ENCODE measurements at regions not wholly inside any gene's neighbourhood (a gene's known extent, or its start where the extent isn't known, plus 50 kb on each side); places are given as distances from the start of the nearest gene placed in this dataset.

DNA sequence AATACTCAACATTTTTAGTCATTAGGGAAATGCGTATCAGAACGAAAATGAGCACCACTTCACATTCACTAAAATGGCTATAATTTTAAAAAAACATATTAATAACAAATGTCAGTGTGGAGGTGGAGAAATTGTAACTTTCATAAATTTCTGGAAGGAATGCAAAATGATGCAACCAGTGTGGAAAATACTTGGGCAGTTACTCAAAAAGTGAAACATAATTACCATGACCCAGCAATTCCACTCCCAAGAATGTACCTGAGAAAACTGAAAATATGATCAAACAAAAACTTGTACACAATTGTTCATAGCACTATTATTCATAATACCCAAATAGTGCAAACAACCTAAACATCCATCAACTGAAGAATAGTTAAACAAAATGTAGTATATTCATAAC, 76.1 kb upstream of the FAM241A start:
- no peak overlapping the region for H3K27ac ChIP-seq (ENCODE audit: low read length)
- H3K9me2 ChIP-seq (replicated peaks; ENCODE audit: insufficient read depth, low read length): no peaks in the 10 kb centered on the region
- H3K36me3 ChIP-seq (replicated peaks; ENCODE audit: insufficient read depth, low read length): no peaks in the 10 kb centered on the region
- H3K9me3 ChIP-seq (replicated peaks; ENCODE audit: insufficient read depth, low read length): no peaks in the 10 kb centered on the region
- H3K4me2 ChIP-seq (ENCODE audit: low read depth, low read length): no peak overlapping the region
- H3K79me2 ChIP-seq (ENCODE audit: low read length): no peaks in the 10 kb centered on the region
- no peaks in the 10 kb centered on the region for H3K27me3 ChIP-seq (replicated peaks; ENCODE audit: insufficient read depth, low read length)
- no peak for TF ChIP-seq EZH2 (optimal IDR thresholded peaks at IDR 0.05; ENCODE audit: low read depth, low read length)
- TF ChIP-seq, protein P1, sequence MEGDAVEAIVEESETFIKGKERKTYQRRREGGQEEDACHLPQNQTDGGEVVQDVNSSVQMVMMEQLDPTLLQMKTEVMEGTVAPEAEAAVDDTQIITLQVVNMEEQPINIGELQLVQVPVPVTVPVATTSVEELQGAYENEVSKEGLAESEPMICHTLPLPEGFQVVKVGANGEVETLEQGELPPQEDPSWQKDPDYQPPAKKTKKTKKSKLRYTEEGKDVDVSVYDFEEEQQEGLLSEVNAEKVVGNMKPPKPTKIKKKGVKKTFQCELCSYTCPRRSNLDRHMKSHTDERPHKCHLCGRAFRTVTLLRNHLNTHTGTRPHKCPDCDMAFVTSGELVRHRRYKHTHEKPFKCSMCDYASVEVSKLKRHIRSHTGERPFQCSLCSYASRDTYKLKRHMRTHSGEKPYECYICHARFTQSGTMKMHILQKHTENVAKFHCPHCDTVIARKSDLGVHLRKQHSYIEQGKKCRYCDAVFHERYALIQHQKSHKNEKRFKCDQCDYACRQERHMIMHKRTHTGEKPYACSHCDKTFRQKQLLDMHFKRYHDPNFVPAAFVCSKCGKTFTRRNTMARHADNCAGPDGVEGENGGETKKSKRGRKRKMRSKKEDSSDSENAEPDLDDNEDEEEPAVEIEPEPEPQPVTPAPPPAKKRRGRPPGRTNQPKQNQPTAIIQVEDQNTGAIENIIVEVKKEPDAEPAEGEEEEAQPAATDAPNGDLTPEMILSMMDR (IDR thresholded peaks at IDR 0.05; ENCODE audit: low read length): no peak
- H3K9ac ChIP-seq (ENCODE audit: low read length): no peak overlapping the region
- no peaks in the 10 kb centered on the region for H3K4me1 ChIP-seq (ENCODE audit: low read length)
- H2AFZ ChIP-seq (ENCODE audit: low read length): no peak overlapping the region
- no peaks in the 10 kb centered on the region for H3F3A ChIP-seq (ENCODE audit: insufficient read depth, low read length)
- H3K4me3 ChIP-seq (ENCODE audit: low read length): no peak overlapping the region
- no peak for DNase-seq
- H4K20me1 ChIP-seq (ENCODE audit: insufficient read depth, low read length): no peaks in the 10 kb centered on the region

DNA sequence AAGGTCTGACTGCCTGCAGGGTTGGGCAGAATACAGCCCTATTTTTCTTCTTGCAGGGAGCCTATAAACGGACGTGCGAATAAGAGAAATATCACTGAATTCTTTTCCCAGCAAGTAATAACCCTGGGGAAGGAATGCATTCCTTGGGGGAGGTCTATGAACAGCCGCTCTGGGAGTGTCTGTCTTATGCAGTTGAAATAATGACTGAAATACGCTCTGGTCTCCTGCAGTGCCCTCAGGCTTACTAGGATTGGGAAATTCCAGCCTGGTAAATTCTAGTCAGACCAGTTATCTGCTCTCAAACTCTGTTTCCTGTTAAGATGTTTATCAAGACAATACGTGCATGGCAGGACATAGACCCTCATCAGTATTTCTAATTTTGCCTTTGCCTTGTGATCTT, 72.1 kb upstream of the FAM241A start:
- no peaks in the 10 kb centered on the region for H3K9me2 ChIP-seq (replicated peaks; ENCODE audit: insufficient read depth, low read length)
- no peaks in the 10 kb centered on the region for H3K4me1 ChIP-seq (ENCODE audit: low read length)
- no peaks in the 10 kb centered on the region for H3K79me2 ChIP-seq (ENCODE audit: low read length)
- DNase-seq: no peak
- H3K27ac ChIP-seq (ENCODE audit: low read length): no peak overlapping the region
- TF ChIP-seq, protein P1 (IDR thresholded peaks at IDR 0.05; ENCODE audit: low read length): no peak
- TF ChIP-seq EZH2phosphoT487 (IDR thresholded peaks at IDR 0.05; ENCODE audit: low read length) (no peak), EZH2 (optimal IDR thresholded peaks at IDR 0.05; ENCODE audit: low read depth, low read length) (no peak)
- no peaks in the 10 kb centered on the region for H3K36me3 ChIP-seq (replicated peaks; ENCODE audit: insufficient read depth, low read length)
- no peaks in the 10 kb centered on the region for H3K27me3 ChIP-seq (replicated peaks; ENCODE audit: insufficient read depth, low read length)
- H3K4me2 ChIP-seq (ENCODE audit: low read depth, low read length): no peak overlapping the region
- H4K20me1 ChIP-seq (ENCODE audit: insufficient read depth, low read length): no peaks in the 10 kb centered on the region
- H3K9me3 ChIP-seq (replicated peaks; ENCODE audit: insufficient read depth, low read length): no peaks in the 10 kb centered on the region
- H2AFZ ChIP-seq (ENCODE audit: low read length): no peak overlapping the region
- H3K9ac ChIP-seq (ENCODE audit: low read length): no peak overlapping the region
- no peaks in the 10 kb centered on the region for H3F3A ChIP-seq (ENCODE audit: insufficient read depth, low read length)
- H3K4me3 ChIP-seq (ENCODE audit: low read length): no peak overlapping the region

DNA sequence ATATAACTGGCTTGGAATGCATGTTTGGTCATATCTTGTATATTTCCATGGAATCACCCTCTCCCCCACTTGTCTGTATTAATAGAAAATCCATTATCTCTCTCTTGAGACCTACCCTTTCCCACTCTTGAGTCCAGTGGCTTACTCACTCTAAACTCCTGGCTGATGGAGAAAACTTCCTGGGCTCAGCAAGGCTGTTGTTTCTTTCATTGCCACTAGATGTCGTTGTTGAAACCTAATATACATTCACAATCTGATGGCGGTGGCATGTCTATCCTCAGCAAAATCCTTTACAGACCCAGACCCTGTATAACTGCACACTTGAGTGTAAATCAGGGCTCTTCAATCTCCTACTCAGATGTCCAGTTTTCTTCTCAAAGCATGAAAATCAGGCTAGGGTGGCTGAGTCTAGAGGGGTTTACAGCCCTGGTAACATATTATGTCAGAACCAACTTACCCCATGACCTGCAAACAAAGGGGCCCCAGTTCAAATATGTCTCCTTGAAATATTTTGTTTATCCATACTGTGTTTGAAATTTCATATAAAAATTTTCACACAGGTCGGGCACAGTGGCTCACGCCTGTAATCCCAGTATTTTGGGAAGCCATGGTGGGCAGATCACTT, 70.0 kb upstream of the FAM241A start:
- no peak overlapping the region for H3K4me3 ChIP-seq (ENCODE audit: low read length)
- H3K4me1 ChIP-seq (ENCODE audit: low read length): no peaks in the 10 kb centered on the region
- peak; percentile 59 for DNase-seq
- H3K36me3 ChIP-seq (replicated peaks; ENCODE audit: insufficient read depth, low read length): no peaks in the 10 kb centered on the region
- no peaks in the 10 kb centered on the region for H3K27me3 ChIP-seq (replicated peaks; ENCODE audit: insufficient read depth, low read length)
- H2AFZ ChIP-seq (ENCODE audit: low read length): no peak overlapping the region
- H4K20me1 ChIP-seq (ENCODE audit: insufficient read depth, low read length): no peaks in the 10 kb centered on the region
- no peaks in the 10 kb centered on the region for H3F3A ChIP-seq (ENCODE audit: insufficient read depth, low read length)
- no peak overlapping the region for H3K4me2 ChIP-seq (ENCODE audit: low read depth, low read length)
- H3K9ac ChIP-seq (ENCODE audit: low read length): no peak overlapping the region
- no peak for TF ChIP-seq EZH2 (optimal IDR thresholded peaks at IDR 0.05; ENCODE audit: low read depth, low read length)
- TF ChIP-seq, protein P1 (IDR thresholded peaks at IDR 0.05; ENCODE audit: low read length): peak; percentile 84
- TF ChIP-seq EZH2phosphoT487 (IDR thresholded peaks at IDR 0.05; ENCODE audit: low read length): no peak
- H3K27ac ChIP-seq (ENCODE audit: low read length): no peak overlapping the region
- no peaks in the 10 kb centered on the region for H3K79me2 ChIP-seq (ENCODE audit: low read length)
- H3K9me3 ChIP-seq (replicated peaks; ENCODE audit: insufficient read depth, low read length): no peaks in the 10 kb centered on the region
- H3K9me2 ChIP-seq (replicated peaks; ENCODE audit: insufficient read depth, low read length): no peaks in the 10 kb centered on the region

All from MM.1S (cell line).